HG02642 (cell line): ENCODE measurements at regions not wholly inside any gene's neighbourhood (a gene's known extent, or its start where the extent isn't known, plus 50 kb on each side); places are given as distances from the start of the nearest gene placed in this dataset.

Experiments used
- ATAC-seq: cut with Tn5 transposase; IDR thresholded peaks from one replicate; pipeline ENCODE4 v1.9.1; 2021; ENCODE audit warnings: mild to moderate bottlenecking; ENCODE audit not compliant: unreplicated experiment, poor library complexity

GRCh38 chr13:29713839-29714238 is 118.4 kb upstream of the SLC7A1 start:
- ATAC-seq, result no peak

- ATAC-seq, result no peak
These were observed 116.3 kb upstream of the SLC7A1 start for GRCh38 chr13:29711776-29712175.

- no peak for ATAC-seq
These were observed 115.0 kb upstream of the SLC7A1 start for GRCh38 chr13:29710511-29710910.

- ATAC-seq, result no peak
These were observed 114.0 kb upstream of the SLC7A1 start for GRCh38 chr13:29709407-29710069.

GRCh38 chr13:29707876-29708543 is 112.5 kb upstream of the SLC7A1 start:
- ATAC-seq, result peak; percentile 64

GRCh38 chr13:29706923-29707322 is 111.4 kb upstream of the SLC7A1 start:
- ATAC-seq, result no peak

GRCh38 chr13:29704648-29705047 is 109.2 kb upstream of the SLC7A1 start:
- no peak for ATAC-seq

- no peak for ATAC-seq
These were observed 107.9 kb upstream of the SLC7A1 start for GRCh38 chr13:29703421-29703820.

- no peak for ATAC-seq
These were observed 107.4 kb upstream of the SLC7A1 start for GRCh38 chr13:29702912-29703351.

GRCh38 chr13:29698106-29698505 is 102.6 kb upstream of the SLC7A1 start:
- no peak for ATAC-seq

- no peak for ATAC-seq
These were observed 101.1 kb upstream of the SLC7A1 start for GRCh38 chr13:29696606-29697005.

- no peak for ATAC-seq
These were observed 97.9 kb upstream of the SLC7A1 start for GRCh38 chr13:29693275-29693945.

- no peak for ATAC-seq
These were observed 94.1 kb upstream of the SLC7A1 start for GRCh38 chr13:29689548-29689947.

GRCh38 chr13:29688193-29688592 is 92.7 kb upstream of the SLC7A1 start:
- ATAC-seq, result no peak

- no peak for ATAC-seq
These were observed 89.0 kb upstream of the SLC7A1 start for GRCh38 chr13:29684441-29684840.

- ATAC-seq, result no peak
These were observed 87.6 kb upstream of the SLC7A1 start for GRCh38 chr13:29683041-29683440.

- no peak for ATAC-seq
These were observed 86.4 kb upstream of the SLC7A1 start for GRCh38 chr13:29681864-29682263.

GRCh38 chr13:29679396-29680053 is 84.0 kb upstream of the SLC7A1 start:
- ATAC-seq, result no peak

- no peak for ATAC-seq
These were observed 82.1 kb upstream of the SLC7A1 start for GRCh38 chr13:29677627-29678026.

- no peak for ATAC-seq
These were observed 81.5 kb upstream of the SLC7A1 start for GRCh38 chr13:29676941-29677452.

- ATAC-seq, result no peak
These were observed 81.0 kb upstream of the SLC7A1 start for GRCh38 chr13:29676535-29676934.
